ENCODE measurements at regions not wholly inside any gene's neighbourhood (a gene's known extent, or its start where the extent isn't known, plus 50 kb on each side); places are given as distances from the start of the nearest gene placed in this dataset.

DNA sequence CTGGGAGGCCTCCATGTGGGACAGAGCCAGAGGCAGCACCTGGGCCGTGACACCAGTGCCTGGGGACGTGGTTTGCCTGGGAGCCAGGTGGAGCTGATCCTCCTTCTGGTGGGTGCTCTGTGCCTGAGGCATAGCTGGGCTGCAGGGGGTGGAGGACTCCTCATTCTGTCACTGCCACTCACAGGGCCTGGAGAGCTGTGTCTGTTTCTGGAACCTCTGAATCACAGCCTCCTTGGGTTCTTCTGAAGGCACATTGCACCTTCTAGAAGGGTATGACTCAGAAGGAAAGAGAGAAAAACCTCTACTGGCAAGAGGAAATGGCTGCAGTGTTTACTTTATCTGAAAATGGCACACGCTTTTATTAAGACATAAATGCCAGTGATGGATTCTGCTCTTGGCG, 659.8 kb downstream of the VRK1 start:
- no peak overlapping the region for H3K27ac Mint-ChIP-seq (ENCODE audit: unreplicated experiment)
- Histone ChIP-seq H3K27ac (ENCODE audit: low read depth, low read length) (no peak overlapping the region), H3K9me3 (ENCODE audit: insufficient read depth, low read depth, low read length) (no peaks in the 10 kb centered on the region), H2AFZ (ENCODE audit: low read depth, low read length) (no peak overlapping the region), H3K9ac (ENCODE audit: low read length) (no peak overlapping the region), H3K27me3 (ENCODE audit: insufficient read depth, low read length) (no peaks in the 10 kb centered on the region), H3K4me2 (ENCODE audit: low read length) (no peak overlapping the region), H3K4me1 (ENCODE audit: insufficient read depth, low read length) (no peaks in the 10 kb centered on the region), H4K20me1 (ENCODE audit: insufficient read depth, low read length) (no peaks in the 10 kb centered on the region), H3K79me2 (ENCODE audit: insufficient read depth, low read length) (no peaks in the 10 kb centered on the region), H3K4me3 (ENCODE audit: insufficient read depth, low read depth, low read length) (no peak overlapping the region), H3K36me3 (ENCODE audit: insufficient read depth, low read length) (no peaks in the 10 kb centered on the region)
- no peak overlapping the region for H3K4me3 Mint-ChIP-seq (ENCODE audit: unreplicated experiment)
- FAIRE-seq (no peak), DNase-seq (ENCODE audit: low read depth) (no peak)
- H3K9me3 Mint-ChIP-seq (ENCODE audit: unreplicated experiment): peaks cover 3% of the 10 kb centered on the region
- peaks cover 17% of the 10 kb centered on the region for H3K27me3 Mint-ChIP-seq (ENCODE audit: low read depth, unreplicated experiment)
- H3K4me1 Mint-ChIP-seq (ENCODE audit: low read depth, unreplicated experiment): peaks cover 7% of the 10 kb centered on the region
- TF ChIP-seq, protein P1, sequence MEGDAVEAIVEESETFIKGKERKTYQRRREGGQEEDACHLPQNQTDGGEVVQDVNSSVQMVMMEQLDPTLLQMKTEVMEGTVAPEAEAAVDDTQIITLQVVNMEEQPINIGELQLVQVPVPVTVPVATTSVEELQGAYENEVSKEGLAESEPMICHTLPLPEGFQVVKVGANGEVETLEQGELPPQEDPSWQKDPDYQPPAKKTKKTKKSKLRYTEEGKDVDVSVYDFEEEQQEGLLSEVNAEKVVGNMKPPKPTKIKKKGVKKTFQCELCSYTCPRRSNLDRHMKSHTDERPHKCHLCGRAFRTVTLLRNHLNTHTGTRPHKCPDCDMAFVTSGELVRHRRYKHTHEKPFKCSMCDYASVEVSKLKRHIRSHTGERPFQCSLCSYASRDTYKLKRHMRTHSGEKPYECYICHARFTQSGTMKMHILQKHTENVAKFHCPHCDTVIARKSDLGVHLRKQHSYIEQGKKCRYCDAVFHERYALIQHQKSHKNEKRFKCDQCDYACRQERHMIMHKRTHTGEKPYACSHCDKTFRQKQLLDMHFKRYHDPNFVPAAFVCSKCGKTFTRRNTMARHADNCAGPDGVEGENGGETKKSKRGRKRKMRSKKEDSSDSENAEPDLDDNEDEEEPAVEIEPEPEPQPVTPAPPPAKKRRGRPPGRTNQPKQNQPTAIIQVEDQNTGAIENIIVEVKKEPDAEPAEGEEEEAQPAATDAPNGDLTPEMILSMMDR (IDR thresholded peaks at IDR 0.05; ENCODE audit: insufficient read depth, low read depth, low read length): no peak
- no peak for TF ChIP-seq EZH2 (IDR thresholded peaks at IDR 0.05; ENCODE audit: insufficient read depth, low read length)
- H3K36me3 Mint-ChIP-seq (ENCODE audit: low read depth, unreplicated experiment): no peaks in the 10 kb centered on the region

DNA sequence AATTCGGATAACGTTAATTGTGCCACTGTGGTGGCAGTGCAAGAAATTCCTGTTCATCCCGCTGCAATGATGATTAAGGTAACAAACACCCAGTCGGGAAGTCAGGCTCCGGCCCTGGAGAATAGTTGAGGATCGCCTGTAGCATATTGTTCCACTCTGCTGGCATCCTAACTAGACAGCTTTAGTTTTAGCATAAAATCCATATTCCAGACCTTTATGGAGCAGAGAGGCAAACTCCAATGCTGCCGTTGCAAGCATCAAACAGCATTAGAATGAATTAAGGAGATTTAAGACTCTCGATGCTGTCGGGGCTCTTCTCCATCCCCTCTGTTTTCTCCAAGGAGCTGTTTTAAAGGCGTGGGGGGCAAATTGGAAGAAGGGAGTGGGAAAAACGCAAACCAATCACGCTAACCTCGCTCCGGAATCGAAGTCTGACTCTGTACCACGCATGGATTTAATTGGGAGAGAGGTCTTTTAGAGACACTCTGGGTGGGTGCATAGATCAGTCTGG, 660.4 kb downstream of the VRK1 start:
- Mint-ChIP-seq H3K9me3 (ENCODE audit: unreplicated experiment) (peaks cover 6% of the 10 kb centered on the region), H3K36me3 (ENCODE audit: low read depth, unreplicated experiment) (no peaks in the 10 kb centered on the region), H3K27ac (ENCODE audit: unreplicated experiment) (no peak overlapping the region), H3K4me1 (ENCODE audit: low read depth, unreplicated experiment) (peaks cover 7% of the 10 kb centered on the region), H3K27me3 (ENCODE audit: low read depth, unreplicated experiment) (peaks cover 19% of the 10 kb centered on the region), H3K4me3 (ENCODE audit: unreplicated experiment) (no peak overlapping the region)
- no peaks in the 10 kb centered on the region for H4K20me1 ChIP-seq (ENCODE audit: insufficient read depth, low read length)
- TF ChIP-seq, protein P1 (IDR thresholded peaks at IDR 0.05; ENCODE audit: insufficient read depth, low read depth, low read length): no peak
- H2AFZ ChIP-seq (ENCODE audit: low read depth, low read length): no peak overlapping the region
- DNase-seq (ENCODE audit: low read depth): no peak
- no peak overlapping the region for H3K4me3 ChIP-seq (ENCODE audit: insufficient read depth, low read depth, low read length)
- no peaks in the 10 kb centered on the region for H3K27me3 ChIP-seq (ENCODE audit: insufficient read depth, low read length)
- no peaks in the 10 kb centered on the region for H3K79me2 ChIP-seq (ENCODE audit: insufficient read depth, low read length)
- H3K9ac ChIP-seq (ENCODE audit: low read length): no peak overlapping the region
- no peaks in the 10 kb centered on the region for H3K4me1 ChIP-seq (ENCODE audit: insufficient read depth, low read length)
- no peaks in the 10 kb centered on the region for H3K9me3 ChIP-seq (ENCODE audit: insufficient read depth, low read depth, low read length)
- no peak overlapping the region for H3K4me2 ChIP-seq (ENCODE audit: low read length)
- H3K27ac ChIP-seq (ENCODE audit: low read depth, low read length): no peak overlapping the region
- no peaks in the 10 kb centered on the region for H3K36me3 ChIP-seq (ENCODE audit: insufficient read depth, low read length)
- FAIRE-seq: no peak

DNA sequence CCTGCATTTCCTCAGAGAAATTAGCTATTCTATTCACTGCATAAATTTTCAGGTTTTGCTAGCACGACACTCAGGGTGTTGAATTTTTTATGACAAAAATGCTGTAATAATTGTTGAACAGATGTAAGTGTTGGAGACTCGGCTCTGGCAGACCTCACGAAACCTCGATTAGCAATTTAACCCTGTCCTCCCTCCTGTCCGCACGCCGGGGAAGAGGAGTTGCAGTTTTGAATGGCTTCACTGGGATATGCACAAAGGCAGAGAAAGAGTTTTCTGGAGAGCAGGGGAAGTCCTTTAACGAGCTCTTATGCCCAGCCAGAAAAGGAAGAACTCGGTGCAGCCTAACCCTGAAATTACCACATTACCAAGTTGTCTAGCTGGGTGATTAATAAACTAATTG, 661.1 kb downstream of the VRK1 start:
- H3K4me3 Mint-ChIP-seq (ENCODE audit: unreplicated experiment): no peak overlapping the region
- no peaks in the 10 kb centered on the region for H3K4me1 ChIP-seq (ENCODE audit: insufficient read depth, low read length)
- no peaks in the 10 kb centered on the region for H3K27me3 ChIP-seq (ENCODE audit: insufficient read depth, low read length)
- TF ChIP-seq, protein P1 (IDR thresholded peaks at IDR 0.05; ENCODE audit: insufficient read depth, low read depth, low read length): no peak
- no peak for TF ChIP-seq EZH2 (IDR thresholded peaks at IDR 0.05; ENCODE audit: insufficient read depth, low read length)
- no peaks in the 10 kb centered on the region for H4K20me1 ChIP-seq (ENCODE audit: insufficient read depth, low read length)
- H2AFZ ChIP-seq (ENCODE audit: low read depth, low read length): no peak overlapping the region
- DNase-seq (ENCODE audit: low read depth) (no peak), FAIRE-seq (no peak)
- no peaks in the 10 kb centered on the region for H3K36me3 Mint-ChIP-seq (ENCODE audit: low read depth, unreplicated experiment)
- no peaks in the 10 kb centered on the region for H3K79me2 ChIP-seq (ENCODE audit: insufficient read depth, low read length)
- H3K4me3 ChIP-seq (ENCODE audit: insufficient read depth, low read depth, low read length): peak overlapping the region; percentile 33
- no peaks in the 10 kb centered on the region for H3K9me3 ChIP-seq (ENCODE audit: insufficient read depth, low read depth, low read length)
- peak overlapping the region; percentile 67 for H3K4me2 ChIP-seq (ENCODE audit: low read length)
- no peak overlapping the region for H3K9ac ChIP-seq (ENCODE audit: low read length)
- H3K27me3 Mint-ChIP-seq (ENCODE audit: low read depth, unreplicated experiment): peaks cover 19% of the 10 kb centered on the region
- H3K36me3 ChIP-seq (ENCODE audit: insufficient read depth, low read length): no peaks in the 10 kb centered on the region
- H3K4me1 Mint-ChIP-seq (ENCODE audit: low read depth, unreplicated experiment): peaks cover 7% of the 10 kb centered on the region
- H3K27ac ChIP-seq (ENCODE audit: low read depth, low read length): no peak overlapping the region
- peaks cover 6% of the 10 kb centered on the region for H3K9me3 Mint-ChIP-seq (ENCODE audit: unreplicated experiment)
- H3K27ac Mint-ChIP-seq (ENCODE audit: unreplicated experiment): no peak overlapping the region

Measured in astrocyte (in vitro differentiated cells and primary cell).